GM10248 (cell line): ENCODE measurements at regions not wholly inside any gene's neighbourhood (a gene's known extent, or its start where the extent isn't known, plus 50 kb on each side); places are given as distances from the start of the nearest gene placed in this dataset.

Experiments
- CTCF ChIA-PET: fragments of 300-600 bp; sonication (Branson Sonifier 250); formaldehyde crosslinking; extraction: SDS; loops from one replicate; lab custom pipeline; 2021; ENCODE audit warnings: antibody characterized with exemption; lab: Yijun Ruan, JAX
- POLR2A ChIA-PET: fragments of 350-650 bp; sonication (Branson Sonifier 250); formaldehyde crosslinking; extraction: SDS; loops from one replicate; lab custom pipeline; 2020; ENCODE audit warnings: antibody characterized with exemption; lab: Yijun Ruan, JAX
- DNase-seq: peaks from one replicate; pipeline ENCODE4 v3.0.0; 2012; ENCODE audit errors: extremely low spot score
- CTCF ChIP-seq: IDR thresholded peaks from 2 replicates; pipeline ENCODE4 v1.5.1; 2012; ENCODE audit warnings: mild to moderate bottlenecking, low read depth; ENCODE audit errors: extremely low read depth, missing control alignments, control extremely low read depth

DNA sequence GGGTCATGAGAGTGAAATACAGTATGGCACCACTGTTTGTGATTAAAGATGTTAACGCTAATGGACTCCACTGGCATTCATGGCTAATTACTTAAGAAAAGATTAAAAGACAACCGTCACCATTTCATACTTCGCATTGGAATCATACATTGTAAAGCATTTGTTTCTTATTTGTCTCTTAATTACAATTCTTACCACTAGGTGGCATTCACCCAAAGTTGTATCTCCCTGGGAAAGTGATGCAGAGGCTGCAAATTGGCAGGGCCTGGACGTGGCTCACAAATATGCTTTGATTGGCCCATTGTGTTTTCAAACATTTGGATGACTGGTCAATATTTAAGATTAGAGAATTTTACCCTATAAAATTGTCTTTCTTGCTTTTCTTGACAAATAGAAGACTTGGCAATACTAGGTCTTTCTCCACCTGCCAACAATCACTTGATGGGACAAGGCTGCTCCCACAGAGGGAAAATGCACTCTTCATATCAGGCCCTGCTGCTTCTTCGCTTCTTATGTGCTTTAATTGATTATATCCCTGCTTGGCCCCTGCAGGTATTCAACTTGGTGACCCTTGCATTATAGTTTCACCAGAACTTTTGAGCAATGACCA is 72.1 kb upstream of the STARD3NL start:
- peak; percentile 59 for TF ChIP-seq CTCF
- POLR2A ChIA-PET = no interaction called here
- DNase-seq = peak; percentile 49
- CTCF ChIA-PET = interaction anchor here (0.8 to 6.3 kb wide), 13 partner anchors 72 to 271 kb away, joined by 3 to 102 read pairs (median 6); partner anchors contain the start of gene STARD3NL

DNA sequence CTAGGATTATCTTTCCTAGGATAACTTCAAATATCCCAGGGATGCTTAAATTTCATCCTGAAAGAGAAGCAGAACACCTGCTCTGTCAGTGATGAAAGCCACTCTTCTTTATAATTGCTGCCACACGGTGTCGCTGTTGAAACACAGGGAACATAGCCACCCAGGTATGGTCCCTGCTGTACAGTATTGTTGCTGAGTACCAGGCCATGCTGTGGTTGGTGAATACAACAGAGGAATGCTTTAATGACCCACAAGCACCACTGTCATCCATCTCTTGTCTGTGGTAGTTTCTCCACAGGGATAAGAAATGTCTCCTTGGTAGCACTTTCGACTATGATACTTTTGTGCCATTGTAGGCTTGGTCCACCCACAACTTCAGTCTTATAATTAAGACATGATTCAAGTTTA is 70.6 kb upstream of the STARD3NL start:
- DNase-seq = peak; percentile 55
- CTCF ChIA-PET = interaction anchor here (0.8 to 6.3 kb wide), 22 partner anchors 14 to 377 kb away, joined by 3 to 102 read pairs (median 4); partner anchors contain the start of gene STARD3NL
- peak; percentile 73 for TF ChIP-seq CTCF
- POLR2A ChIA-PET = no interaction called here

- ChIA-PET POLR2A (no interaction called here), CTCF (interaction anchor here (1.2 to 6.3 kb wide), 3 partner anchors 104 to 257 kb away, joined by 5 to 71 read pairs (median 6); no protein-coding TSS in a partner anchor)
- TF ChIP-seq CTCF = no peak
- DNase-seq = no peak
Observed at GRCh38 chr7:38112075-38112474, 66.0 kb upstream of the STARD3NL start.

GRCh38 chr7:38120076-38120475 is 58.0 kb upstream of the STARD3NL start:
- no peak for TF ChIP-seq CTCF
- POLR2A ChIA-PET = no interaction called here
- CTCF ChIA-PET = interaction anchor here (0.9 to 1.9 kb wide), 2 partner anchors 10 to 13 kb away, joined by 3 to 7 read pairs; no protein-coding TSS in a partner anchor
- DNase-seq = no peak

DNA sequence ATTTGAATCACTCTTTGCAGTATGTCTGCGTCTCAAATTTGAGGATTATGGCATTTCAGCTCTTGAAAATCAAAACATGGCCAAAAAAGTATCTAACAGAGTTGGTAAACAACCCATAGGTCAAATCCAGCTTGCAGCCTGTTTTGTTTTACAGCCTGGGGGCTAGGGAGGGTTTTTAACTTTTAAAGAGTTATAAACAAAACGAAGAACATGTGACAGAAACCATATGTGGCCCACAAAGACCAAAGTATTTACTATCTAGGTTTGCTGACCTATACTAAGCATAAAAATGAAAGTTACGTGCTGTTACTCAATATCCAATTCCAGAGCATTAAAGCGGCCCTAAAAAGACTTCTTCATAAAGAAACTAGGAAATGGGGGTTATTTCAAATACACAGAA is 55.5 kb upstream of the STARD3NL start:
- no peak for DNase-seq
- no peak for TF ChIP-seq CTCF
- POLR2A ChIA-PET = no interaction called here
- CTCF ChIA-PET = interaction anchor here (0.7 to 1.1 kb wide), 3 partner anchors 12 to 93 kb away, joined by 3 to 4 read pairs (median 3); no protein-coding TSS in a partner anchor

GRCh38 chr7:38123494-38123893 is 54.6 kb upstream of the STARD3NL start:
- ChIA-PET CTCF (no interaction called here), POLR2A (no interaction called here)
- no peak for TF ChIP-seq CTCF
- DNase-seq = no peak
